Tibial artery (tissue), 4 donors: ENCODE measurements at regions not wholly inside any gene's neighbourhood (a gene's known extent, or its start where the extent isn't known, plus 50 kb on each side); places are given as distances from the start of the nearest gene placed in this dataset.

Source experiments
- DNase-seq, 2 donors: peaks; one replicate each; pipeline ENCODE4 v3.0.0-alpha.2; 2019
- H3K27ac ChIP-seq, 2 donors: fragments of 200-600 bp; sonication (generic) in 1 of 2; 1 replicate in 1 of 2; 2 replicates in 1 of 2; pipeline ENCODE4 v1.5.1; 2018 to 2019; ENCODE audit warnings: mild to moderate bottlenecking in 1 of 2
- H3K27me3 ChIP-seq, 2 donors: fragments of 200-600 bp; sonication (generic) in 1 of 2; one replicate each; pipeline versions ENCODE4 v1.5.1 to v1.6.0; 2016 to 2019
- H3K36me3 ChIP-seq, 3 donors: fragments of 200-600 bp; sonication (generic) in 2 of 3; one replicate each; pipeline ENCODE4 v1.5.1; 2016 to 2019; ENCODE audit warnings: mild to moderate bottlenecking in 2 of 3
- H3K4me1 ChIP-seq, 4 donors: fragments of 200-600 bp; sonication (generic) in 2 of 4; 1 replicate in 3 of 4; 2 replicates in 1 of 4; pipeline ENCODE4 v1.5.1; 2016 to 2019
- H3K4me3 ChIP-seq, 2 donors: fragments of 200-600 bp; sonication (generic) in 1 of 2; 1 replicate in 1 of 2; 2 replicates in 1 of 2; pipeline ENCODE4 v1.5.1; 2018 to 2019; ENCODE audit warnings: mild to moderate bottlenecking in 2 of 2
- H3K9me3 ChIP-seq, 3 donors: fragments of 200-600 bp; sonication (generic) in 1 of 3; one replicate each; pipeline ENCODE4 v1.5.1; 2016 to 2019
- intact Hi-C: fragments of 100-400 bp; cut with DNase I; formaldehyde crosslinking; loops from one replicate; pipeline ENCODE4 v1.15.0; 2023; ENCODE audit warnings: low total_unique reads
- TF ChIP-seq, protein P1 (sequence below), 2 experiments: fragments of 200-600 bp in 1 of 2; fragments of 450-650 bp in 1 of 2; IDR thresholded peaks; one replicate each; pipeline ENCODE4 v1.5.1; 2017 to 2019; ENCODE audit warnings: antibody characterized with exemption in 2 of 2, mild to moderate bottlenecking in 1 of 2, moderate library complexity in 1 of 2

DNA sequence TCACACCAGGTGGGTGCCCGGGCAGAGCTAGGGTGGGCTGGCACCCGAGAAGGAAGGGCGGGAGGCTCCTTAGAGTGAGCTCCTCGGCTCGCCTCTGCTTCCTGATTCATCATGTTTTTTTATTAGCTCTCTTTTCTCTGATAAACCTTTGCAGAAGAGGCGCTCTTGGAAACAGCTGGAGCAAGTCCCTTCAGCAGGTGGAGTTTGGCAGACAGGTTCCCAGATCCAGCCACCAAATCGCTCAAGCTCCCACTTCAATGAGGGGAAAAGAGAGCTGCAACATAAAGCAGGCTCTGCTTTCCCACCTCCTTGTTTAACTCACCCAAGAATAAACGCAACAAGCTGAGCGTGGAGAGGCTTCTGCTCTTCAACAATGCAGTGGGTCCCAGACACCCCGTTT, 244.8 kb downstream of the TSHZ3 start:
- H3K27me3 ChIP-seq: peaks cover 0 to 7% of the 10 kb centered on the region in 2 donors
- H3K27ac ChIP-seq: no peak overlapping the region
- intact Hi-C loops: no loop called here
- H3K9me3 ChIP-seq: no peaks in the 10 kb centered on the region
- H3K36me3 ChIP-seq: no peaks in the 10 kb centered on the region
- TF ChIP-seq, protein P1, sequence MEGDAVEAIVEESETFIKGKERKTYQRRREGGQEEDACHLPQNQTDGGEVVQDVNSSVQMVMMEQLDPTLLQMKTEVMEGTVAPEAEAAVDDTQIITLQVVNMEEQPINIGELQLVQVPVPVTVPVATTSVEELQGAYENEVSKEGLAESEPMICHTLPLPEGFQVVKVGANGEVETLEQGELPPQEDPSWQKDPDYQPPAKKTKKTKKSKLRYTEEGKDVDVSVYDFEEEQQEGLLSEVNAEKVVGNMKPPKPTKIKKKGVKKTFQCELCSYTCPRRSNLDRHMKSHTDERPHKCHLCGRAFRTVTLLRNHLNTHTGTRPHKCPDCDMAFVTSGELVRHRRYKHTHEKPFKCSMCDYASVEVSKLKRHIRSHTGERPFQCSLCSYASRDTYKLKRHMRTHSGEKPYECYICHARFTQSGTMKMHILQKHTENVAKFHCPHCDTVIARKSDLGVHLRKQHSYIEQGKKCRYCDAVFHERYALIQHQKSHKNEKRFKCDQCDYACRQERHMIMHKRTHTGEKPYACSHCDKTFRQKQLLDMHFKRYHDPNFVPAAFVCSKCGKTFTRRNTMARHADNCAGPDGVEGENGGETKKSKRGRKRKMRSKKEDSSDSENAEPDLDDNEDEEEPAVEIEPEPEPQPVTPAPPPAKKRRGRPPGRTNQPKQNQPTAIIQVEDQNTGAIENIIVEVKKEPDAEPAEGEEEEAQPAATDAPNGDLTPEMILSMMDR (IDR thresholded peaks at IDR 0.05): no peak
- no peaks in the 10 kb centered on the region for H3K4me1 ChIP-seq
- H3K4me3 ChIP-seq: no peak overlapping the region
- no peak for DNase-seq

DNA sequence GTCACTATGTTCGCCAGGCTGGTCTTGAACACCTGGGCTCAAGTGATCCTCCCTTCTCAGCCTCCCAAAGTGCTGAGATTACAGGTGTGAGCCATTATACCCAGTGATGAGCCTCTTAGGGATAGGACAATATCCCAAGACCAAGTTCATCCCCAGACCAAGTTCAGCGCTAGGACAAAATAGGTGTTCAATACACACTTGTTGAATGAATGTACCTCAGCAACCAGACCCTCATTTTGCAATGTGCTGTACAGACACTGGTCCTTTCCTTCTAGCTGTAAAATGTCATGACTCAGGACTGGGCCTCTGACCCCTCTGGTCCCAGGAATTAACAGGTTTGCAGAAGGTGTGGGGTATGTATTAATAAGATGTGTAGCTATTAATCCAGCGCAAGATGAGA, 246.0 kb downstream of the TSHZ3 start:
- DNase-seq: no peak
- Histone ChIP-seq H3K4me3 (no peak overlapping the region), H3K36me3 (no peaks in the 10 kb centered on the region), H3K9me3 (no peaks in the 10 kb centered on the region), H3K27ac (no peak overlapping the region), H3K27me3 (peaks cover 0 to 2% of the 10 kb centered on the region in 2 donors), H3K4me1 (no peaks in the 10 kb centered on the region)
- intact Hi-C loops: no loop called here
- TF ChIP-seq, protein P1 (IDR thresholded peaks at IDR 0.05): no peak

GRCh38 chr19:31102674-31103073, 246.6 kb downstream of the TSHZ3 start:
- Histone ChIP-seq H3K27ac (no peak overlapping the region), H3K9me3 (no peaks in the 10 kb centered on the region), H3K4me3 (no peak overlapping the region), H3K36me3 (no peaks in the 10 kb centered on the region), H3K4me1 (no peaks in the 10 kb centered on the region), H3K27me3 (no peaks in the 10 kb centered on the region)
- TF ChIP-seq, protein P1 (IDR thresholded peaks at IDR 0.05): no peak
- intact Hi-C loops: no loop called here
- no peak for DNase-seq

DNA sequence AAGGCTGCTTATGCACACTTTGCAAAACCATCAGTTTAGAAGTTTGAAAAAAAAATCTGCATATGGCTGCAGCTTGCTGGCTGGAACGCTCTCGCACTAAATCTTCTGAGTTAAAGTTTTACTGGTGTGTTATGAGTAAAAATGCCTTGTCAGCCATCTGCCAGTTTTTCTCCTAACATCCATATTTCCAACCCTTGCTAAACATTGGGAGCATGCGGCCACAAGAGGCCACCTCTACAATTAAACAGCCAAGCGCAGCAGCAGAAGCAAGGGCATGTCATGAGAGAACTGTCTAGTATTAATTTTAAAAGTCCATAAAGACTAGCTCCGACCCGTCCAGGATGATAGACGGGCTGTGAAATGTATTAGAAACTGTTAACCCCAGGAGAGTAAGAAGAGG, 248.3 kb downstream of the TSHZ3 start:
- DNase-seq: no peak
- Histone ChIP-seq H3K27me3 (no peaks in the 10 kb centered on the region), H3K4me3 (no peak overlapping the region), H3K27ac (no peak overlapping the region), H3K36me3 (no peaks in the 10 kb centered on the region), H3K4me1 (no peaks in the 10 kb centered on the region), H3K9me3 (no peaks in the 10 kb centered on the region)
- intact Hi-C loops: no loop called here
- TF ChIP-seq, protein P1 (IDR thresholded peaks at IDR 0.05): no peak

DNA sequence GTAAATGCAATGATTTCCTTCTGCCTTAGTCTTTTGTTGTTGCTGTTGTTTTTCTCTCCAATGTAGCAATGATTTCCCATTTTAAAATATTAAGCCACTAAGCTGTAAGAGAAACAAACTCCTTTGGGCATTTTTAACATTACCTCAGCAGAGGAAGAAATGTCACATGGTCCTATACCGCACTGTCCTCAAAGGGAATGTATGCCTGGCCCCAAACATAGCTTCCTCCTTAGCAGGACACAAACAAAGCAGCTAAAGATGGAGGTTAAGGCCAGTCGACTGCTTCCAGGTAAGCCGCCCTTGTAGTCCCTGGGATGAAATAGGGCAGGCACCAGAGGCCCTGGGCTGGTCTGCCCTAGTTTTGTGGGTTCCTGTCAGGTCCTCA, 249.0 kb downstream of the TSHZ3 start:
- H3K4me3 ChIP-seq: no peak overlapping the region
- no peak overlapping the region for H3K27ac ChIP-seq
- intact Hi-C loops: no loop called here
- no peak for DNase-seq
- TF ChIP-seq, protein P1 (IDR thresholded peaks at IDR 0.05): no peak
- H3K4me1 ChIP-seq: no peaks in the 10 kb centered on the region
- H3K27me3 ChIP-seq: no peaks in the 10 kb centered on the region
- no peaks in the 10 kb centered on the region for H3K9me3 ChIP-seq
- H3K36me3 ChIP-seq: no peaks in the 10 kb centered on the region

DNA sequence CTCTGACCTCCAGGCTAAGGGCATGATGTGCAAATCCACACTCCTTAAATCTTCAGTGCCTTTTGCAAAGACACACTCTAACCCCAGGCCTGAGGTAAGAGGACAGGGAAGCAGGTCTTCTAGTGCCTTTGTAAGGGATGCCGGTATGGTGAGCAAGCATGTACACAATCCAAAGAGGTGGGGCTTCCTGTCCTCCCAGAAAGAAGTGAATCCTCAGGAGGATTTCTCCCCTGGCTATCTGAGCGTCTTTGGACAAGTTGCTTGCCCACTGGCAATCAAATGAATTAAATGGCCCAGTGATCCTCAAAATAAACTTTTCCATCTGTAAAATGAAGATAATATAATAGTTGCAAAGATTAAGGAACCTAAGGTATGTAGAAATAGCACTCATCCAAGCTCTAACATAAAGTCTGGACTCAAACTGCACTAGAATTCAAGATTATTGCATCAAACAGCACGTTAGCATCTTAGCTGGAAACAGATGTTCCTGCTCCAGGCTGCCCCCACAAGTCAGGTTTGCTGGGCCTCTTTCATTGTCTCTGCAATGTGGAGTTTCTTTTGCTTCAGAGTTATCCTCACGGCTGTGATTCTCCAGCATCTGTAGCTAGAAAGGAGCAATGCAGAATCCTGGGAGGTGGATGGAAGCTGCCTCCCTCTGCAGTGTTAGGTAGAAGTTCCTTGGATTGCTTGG, 249.6 kb downstream of the TSHZ3 start:
- H3K9me3 ChIP-seq: no peaks in the 10 kb centered on the region
- no peak overlapping the region for H3K4me3 ChIP-seq
- no peak overlapping the region for H3K27ac ChIP-seq
- intact Hi-C loops: no loop called here
- H3K4me1 ChIP-seq: no peaks in the 10 kb centered on the region
- TF ChIP-seq, protein P1 (IDR thresholded peaks at IDR 0.05): no peak
- DNase-seq: no peak
- no peaks in the 10 kb centered on the region for H3K36me3 ChIP-seq
- H3K27me3 ChIP-seq: no peaks in the 10 kb centered on the region
